ENCODE measurements at regions not wholly inside any gene's neighbourhood (a gene's known extent, or its start where the extent isn't known, plus 50 kb on each side); places are given as distances from the start of the nearest gene placed in this dataset.

DNA sequence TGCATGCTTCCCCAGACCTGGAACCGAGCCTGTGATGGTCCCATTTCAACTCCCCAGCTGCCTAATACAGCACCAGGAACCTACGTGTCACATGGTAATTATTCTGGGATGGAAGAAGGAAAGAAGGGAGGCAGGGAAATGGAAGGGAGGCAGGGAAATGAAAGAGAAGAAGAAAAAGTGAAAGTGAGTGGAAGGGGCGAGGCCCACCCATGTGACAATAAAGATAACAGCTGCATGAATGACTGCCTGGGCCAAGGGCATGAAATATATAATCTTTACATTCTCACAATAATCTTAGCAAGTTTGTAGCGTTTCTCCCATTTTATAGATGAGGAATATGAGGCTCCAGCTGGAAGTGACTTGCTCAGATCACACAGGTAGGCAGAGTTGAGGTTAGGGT is 245.0 kb upstream of the PWP1 start:
- Histone ChIP-seq H3K27me3 (ENCODE audit: control insufficient read depth, insufficient read depth, low read length) (no peaks in the 10 kb centered on the region), H3K4me3 (ENCODE audit: low read depth, low read length) (no peak overlapping the region), H3K4me2 (ENCODE audit: low read length) (no peak overlapping the region), H3K27ac (no peak overlapping the region), H3K9ac (no peak overlapping the region), H3K79me2 (peaks cover 79% of the 10 kb centered on the region), H3K9me3 (ENCODE audit: control insufficient read depth, low read length) (no peaks in the 10 kb centered on the region), H3K4me1 (peaks cover 2% of the 10 kb centered on the region), H3K36me3 (ENCODE audit: control insufficient read depth, insufficient read depth, low read length) (no peaks in the 10 kb centered on the region), H2AFZ (no peak overlapping the region)
- no peak for TF ChIP-seq CTCF (IDR thresholded peaks at IDR 0.05)

DNA sequence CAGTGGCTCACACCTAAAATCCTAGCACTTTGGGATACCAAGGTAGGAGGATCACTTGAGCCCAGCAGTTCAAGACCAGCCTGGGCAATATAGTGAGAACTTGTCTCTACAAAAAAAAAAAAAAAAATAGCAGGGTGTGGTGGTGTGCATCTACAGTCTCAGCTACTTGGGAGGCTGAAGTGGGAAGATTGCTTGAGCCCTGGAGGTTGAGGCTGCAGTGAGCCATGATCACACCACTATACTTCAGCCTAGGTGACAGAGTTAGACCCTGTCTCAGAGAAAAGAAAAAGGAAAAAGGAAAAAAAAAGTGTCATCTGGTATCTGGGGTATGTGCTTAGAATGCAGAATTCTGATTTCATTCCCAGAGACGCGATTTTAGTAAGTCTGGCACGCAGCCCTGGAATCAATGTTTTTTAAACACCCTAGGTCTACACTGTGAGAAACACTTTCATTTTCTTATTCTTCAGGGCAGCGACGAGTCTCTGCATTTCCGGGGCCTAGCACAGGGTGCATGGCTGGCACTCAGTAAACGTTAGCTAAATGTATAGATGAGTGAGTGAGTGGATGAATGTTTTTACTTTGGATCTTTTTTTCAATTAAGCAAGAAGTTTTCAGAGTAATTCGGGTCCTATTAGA is 243.8 kb upstream of the PWP1 start:
- no peaks in the 10 kb centered on the region for H3K36me3 ChIP-seq (ENCODE audit: control insufficient read depth, insufficient read depth, low read length)
- H2AFZ ChIP-seq: no peak overlapping the region
- no peaks in the 10 kb centered on the region for H3K27me3 ChIP-seq (ENCODE audit: control insufficient read depth, insufficient read depth, low read length)
- H3K79me2 ChIP-seq: peaks cover 80% of the 10 kb centered on the region
- no peak for TF ChIP-seq CTCF (IDR thresholded peaks at IDR 0.05)
- no peak overlapping the region for H3K9ac ChIP-seq
- no peak overlapping the region for H3K4me2 ChIP-seq (ENCODE audit: low read length)
- peaks cover 2% of the 10 kb centered on the region for H3K4me1 ChIP-seq
- H3K9me3 ChIP-seq (ENCODE audit: control insufficient read depth, low read length): no peaks in the 10 kb centered on the region
- H3K4me3 ChIP-seq (ENCODE audit: low read depth, low read length): no peak overlapping the region
- H3K27ac ChIP-seq: no peak overlapping the region

DNA sequence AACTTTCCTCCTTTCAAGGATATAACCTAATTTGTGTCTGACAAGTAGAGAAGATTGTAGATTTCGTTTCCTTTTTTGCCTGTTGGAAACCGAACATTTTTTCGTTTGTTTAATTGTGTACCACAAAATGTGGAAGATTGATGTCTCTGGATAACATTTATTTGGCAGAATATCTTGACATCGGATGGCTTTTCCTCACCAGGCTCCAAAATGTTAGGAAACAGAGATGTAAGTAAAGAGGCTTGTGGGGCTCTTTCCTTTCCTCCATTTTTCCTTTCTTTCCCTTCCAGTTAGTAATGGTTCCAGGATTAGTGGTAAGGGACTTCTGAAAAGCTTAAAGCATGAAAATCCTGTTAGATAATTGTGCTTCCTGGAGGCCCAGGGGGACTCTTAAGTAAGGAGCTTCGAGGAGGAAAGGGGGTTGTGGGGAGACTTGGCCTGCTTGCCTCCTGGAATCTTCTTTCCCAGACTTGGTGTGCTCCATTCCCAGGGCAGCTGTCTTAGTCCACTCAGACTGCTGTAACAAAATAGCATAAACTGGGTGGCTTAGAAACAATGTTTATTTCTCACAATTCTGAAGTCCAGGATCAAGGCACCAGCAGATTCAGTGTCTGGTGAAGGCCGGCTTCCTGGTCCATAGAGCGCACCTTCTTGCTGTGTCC is 243.1 kb upstream of the PWP1 start:
- Histone ChIP-seq H3K9me3 (ENCODE audit: control insufficient read depth, low read length) (no peaks in the 10 kb centered on the region), H3K79me2 (peaks cover 81% of the 10 kb centered on the region), H3K9ac (no peak overlapping the region), H3K4me2 (ENCODE audit: low read length) (no peak overlapping the region), H3K36me3 (ENCODE audit: control insufficient read depth, insufficient read depth, low read length) (no peaks in the 10 kb centered on the region), H3K4me3 (ENCODE audit: low read depth, low read length) (no peak overlapping the region), H3K4me1 (peaks cover 2% of the 10 kb centered on the region), H3K27ac (no peak overlapping the region), H3K27me3 (ENCODE audit: control insufficient read depth, insufficient read depth, low read length) (no peaks in the 10 kb centered on the region), H2AFZ (no peak overlapping the region)
- TF ChIP-seq CTCF (IDR thresholded peaks at IDR 0.05): no peak

GRCh38 chr12:107443320-107444090 is 242.1 kb upstream of the PWP1 start:
- Histone ChIP-seq H3K4me2 (ENCODE audit: low read length) (no peak overlapping the region), H3K9ac (no peak overlapping the region), H3K9me3 (ENCODE audit: control insufficient read depth, low read length) (no peaks in the 10 kb centered on the region), H3K27me3 (ENCODE audit: control insufficient read depth, insufficient read depth, low read length) (no peaks in the 10 kb centered on the region), H3K36me3 (ENCODE audit: control insufficient read depth, insufficient read depth, low read length) (no peaks in the 10 kb centered on the region), H3K79me2 (peaks cover 80% of the 10 kb centered on the region), H2AFZ (no peak overlapping the region), H3K4me3 (ENCODE audit: low read depth, low read length) (no peak overlapping the region), H3K27ac (no peak overlapping the region), H3K4me1 (peaks cover 2% of the 10 kb centered on the region)
- TF ChIP-seq CTCF (IDR thresholded peaks at IDR 0.05): no peak
